HEK293 (cell line): ENCODE measurements at regions not wholly inside any gene's neighbourhood (a gene's known extent, or its start where the extent isn't known, plus 50 kb on each side); places are given as distances from the start of the nearest gene placed in this dataset.

ENCODE experiments used
- CTCF ChIP-seq: fragments of 450-650 bp; formaldehyde crosslinking; IDR thresholded peaks from 2 replicates; pipeline ENCODE4 v1.5.1; 2016; ENCODE audit warnings: missing biosample characterization, missing genetic modification characterization
- SP2 ChIP-seq: fragments of 450-650 bp; formaldehyde crosslinking; IDR thresholded peaks from 2 replicates; pipeline ENCODE4 v1.5.1; 2016; ENCODE audit warnings: missing biosample characterization, missing genetic modification characterization
- ZBTB17 ChIP-seq: fragments of 450-650 bp; formaldehyde crosslinking; IDR thresholded peaks from 2 replicates; pipeline ENCODE4 v1.5.1; 2016; ENCODE audit warnings: missing biosample characterization, missing genetic modification characterization
- ZNF274 ChIP-seq, 2 experiments: fragments of 200-500 bp in 1 of 2; fragments of 450-650 bp in 1 of 2; sonication (Bioruptor generic) in 1 of 2; formaldehyde crosslinking in 1 of 2; IDR thresholded peaks; 2 replicates each; pipeline versions ENCODE4 v1.5.1 to v1.6.1; 2014 to 2016; ENCODE audit warnings: borderline replicate concordance in 1 of 2, inconsistent platforms in 1 of 2, low read length in 1 of 2, missing biosample characterization in 1 of 2, missing genetic modification characterization in 1 of 2
- ZNF768 ChIP-seq: fragments of 450-650 bp; formaldehyde crosslinking; IDR thresholded peaks from 2 replicates; pipeline ENCODE4 v1.5.1; 2018; ENCODE audit warnings: missing biosample characterization, mild to moderate bottlenecking, missing genetic modification characterization
- ZSCAN4 ChIP-seq: fragments of 450-650 bp; formaldehyde crosslinking; IDR thresholded peaks from 2 replicates; pipeline ENCODE4 v1.5.1; 2017; ENCODE audit warnings: missing biosample characterization, missing genetic modification characterization
- TF ChIP-seq, protein P1 (sequence below): fragments of 450-650 bp; formaldehyde crosslinking; IDR thresholded peaks from 2 replicates; pipeline ENCODE4 v1.5.1; 2016; ENCODE audit warnings: missing biosample characterization, missing genetic modification characterization

- TF ChIP-seq ZBTB17 (tag by site-specific recombination), result no peak
- no peak for TF ChIP-seq CTCF
- TF ChIP-seq ZSCAN4 (tag by site-specific recombination), result no peak
- TF ChIP-seq ZNF768 (tag by site-specific recombination), result no peak
- no peak for TF ChIP-seq ZNF274 (IDR thresholded peaks at IDR 0.05; ENCODE audit: low read length)
- TF ChIP-seq ZNF274 (tag by site-specific recombination; IDR thresholded peaks at IDR 0.05; ENCODE audit: borderline replicate concordance), result no peak
- TF ChIP-seq, protein P1, sequence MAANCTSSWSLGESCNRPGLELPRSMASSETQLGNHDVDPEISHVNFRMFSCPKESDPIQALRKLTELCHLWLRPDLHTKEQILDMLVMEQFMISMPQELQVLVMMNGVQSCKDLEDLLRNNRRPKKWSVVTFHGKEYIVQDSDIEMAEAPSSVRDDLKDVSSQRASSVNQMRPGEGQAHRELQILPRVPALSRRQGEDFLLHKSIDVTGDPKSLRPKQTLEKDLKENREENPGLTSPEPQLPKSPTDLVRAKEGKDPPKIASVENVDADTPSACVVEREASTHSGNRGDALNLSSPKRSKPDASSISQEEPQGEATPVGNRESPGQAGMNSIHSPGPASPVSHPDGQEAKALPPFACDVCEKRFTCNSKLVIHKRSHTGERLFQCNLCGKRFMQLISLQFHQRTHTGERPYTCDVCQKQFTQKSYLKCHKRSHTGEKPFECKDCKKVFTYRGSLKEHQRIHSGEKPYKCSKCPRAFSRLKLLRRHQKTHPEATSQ (tag by site-specific recombination), result no peak
- no peak for TF ChIP-seq SP2 (tag by site-specific recombination)
Measured at GRCh38 chr2:161488879-161489278, 72.8 kb downstream of the TBR1 start.
